ENCODE measurements at regions not wholly inside any gene's neighbourhood (a gene's known extent, or its start where the extent isn't known, plus 50 kb on each side); places are given as distances from the start of the nearest gene placed in this dataset.

GRCh38 chr1:87591492-87591891 is 262.8 kb downstream of the LMO4 start:
- no peaks in the 10 kb centered on the region for H3K36me3 ChIP-seq (ENCODE audit: control insufficient read depth in 2 of 2, extremely low read depth in 1 of 2, insufficient read depth in 1 of 2, low read length in 1 of 2)
- POLR2A ChIA-PET = no interaction called here
- no peak overlapping the region for H3K27ac ChIP-seq (ENCODE audit: low read length)
- H3K27me3 ChIP-seq (replicated peaks in 1 of 2; ENCODE audit: control insufficient read depth in 2 of 2, extremely low read depth in 1 of 2, insufficient read depth in 2 of 2, low read length in 1 of 2) = no peaks in the 10 kb centered on the region
- DNase-seq (no peak), ATAC-seq (replicated peaks in 1 of 4) (no peak)
- Mint-ChIP-seq H3K27me3 (peaks cover 0 to 3% of the 10 kb centered on the region in 2 donors), H3K9me3 (no peaks in the 10 kb centered on the region), H3K4me1 (no peaks in the 10 kb centered on the region), H3K36me3 (no peaks in the 10 kb centered on the region), H3K4me3 (no peak overlapping the region), H3K27ac (no peak overlapping the region)
- CTCF ChIA-PET = no interaction called here
- H3K9me3 ChIP-seq = no peaks in the 10 kb centered on the region
- no peaks in the 10 kb centered on the region for H3K4me1 ChIP-seq (ENCODE audit: control insufficient read depth in 1 of 2, extremely low read depth in 1 of 2, insufficient read depth in 2 of 2, low read length in 2 of 2)
- no peak overlapping the region for H3K4me3 ChIP-seq (ENCODE audit: control insufficient read depth in 1 of 2, extremely low read depth in 1 of 2, low read length in 1 of 2)
- 83% methylated on average over 2 of the region's 6 CpGs for WGBS (ENCODE audit: insufficient coverage)

- ATAC-seq (replicated peaks in 1 of 4) (no peak), DNase-seq (no peak)
- Mint-ChIP-seq H3K9me3 (no peaks in the 10 kb centered on the region), H3K27ac (no peak overlapping the region), H3K27me3 (peaks cover 0 to 3% of the 10 kb centered on the region in 2 donors), H3K4me3 (no peak overlapping the region), H3K4me1 (no peaks in the 10 kb centered on the region), H3K36me3 (no peaks in the 10 kb centered on the region)
- CTCF ChIA-PET = no interaction called here
- H3K4me1 ChIP-seq (ENCODE audit: control insufficient read depth in 1 of 2, extremely low read depth in 1 of 2, insufficient read depth in 2 of 2, low read length in 2 of 2) = no peaks in the 10 kb centered on the region
- no peak overlapping the region for H3K27ac ChIP-seq (ENCODE audit: low read length)
- H3K36me3 ChIP-seq (ENCODE audit: control insufficient read depth in 2 of 2, extremely low read depth in 1 of 2, insufficient read depth in 1 of 2, low read length in 1 of 2) = no peaks in the 10 kb centered on the region
- no CpG with 5 or more reads among the region's 2 CpGs for WGBS (ENCODE audit: insufficient coverage)
- no peaks in the 10 kb centered on the region for H3K9me3 ChIP-seq
- no peaks in the 10 kb centered on the region for H3K27me3 ChIP-seq (replicated peaks in 1 of 2; ENCODE audit: control insufficient read depth in 2 of 2, extremely low read depth in 1 of 2, insufficient read depth in 2 of 2, low read length in 1 of 2)
- no peak overlapping the region for H3K4me3 ChIP-seq (ENCODE audit: control insufficient read depth in 1 of 2, extremely low read depth in 1 of 2, low read length in 1 of 2)
- POLR2A ChIA-PET = no interaction called here
Measured at GRCh38 chr1:87592156-87592555, 263.5 kb downstream of the LMO4 start.

DNA sequence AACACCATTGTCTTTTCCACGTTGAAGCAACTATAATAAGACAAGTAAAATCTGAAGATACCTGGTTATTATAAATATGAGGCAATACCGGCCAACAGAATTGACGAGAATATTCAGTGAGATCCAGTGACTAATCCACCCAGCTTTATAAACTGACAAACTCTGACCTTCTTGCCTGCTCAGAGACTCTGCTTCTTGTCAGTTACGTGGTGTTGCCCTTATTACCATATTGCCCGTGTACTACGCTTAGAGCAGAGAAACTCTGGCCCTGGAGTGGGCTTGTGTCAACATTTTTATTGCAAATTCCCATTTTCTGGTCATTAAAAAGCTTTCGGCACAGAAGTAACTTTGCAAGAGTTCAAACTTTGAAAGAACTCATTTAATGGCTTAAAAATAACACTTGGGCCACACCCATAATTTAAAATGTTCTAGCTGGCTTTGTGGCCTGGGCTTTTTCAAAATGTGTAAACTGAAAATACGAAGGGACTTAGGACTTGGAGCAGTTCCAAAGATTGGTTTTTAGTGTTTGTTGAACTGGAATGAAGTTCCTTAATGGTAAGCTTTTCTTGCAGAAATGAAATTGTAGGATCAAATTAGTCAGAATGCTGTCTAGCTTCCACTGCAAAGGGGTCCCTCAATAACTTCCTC is 266.2 kb downstream of the LMO4 start:
- H3K9me3 Mint-ChIP-seq = no peaks in the 10 kb centered on the region
- Histone ChIP-seq H3K9me3 (no peaks in the 10 kb centered on the region), H3K4me3 (ENCODE audit: control insufficient read depth in 1 of 2, extremely low read depth in 1 of 2, low read length in 1 of 2) (no peak overlapping the region), H3K4me1 (ENCODE audit: control insufficient read depth in 1 of 2, extremely low read depth in 1 of 2, insufficient read depth in 2 of 2, low read length in 2 of 2) (no peaks in the 10 kb centered on the region), H3K36me3 (ENCODE audit: control insufficient read depth in 2 of 2, extremely low read depth in 1 of 2, insufficient read depth in 1 of 2, low read length in 1 of 2) (no peaks in the 10 kb centered on the region), H3K27ac (ENCODE audit: low read length) (no peak overlapping the region), H3K27me3 (replicated peaks in 1 of 2; ENCODE audit: control insufficient read depth in 2 of 2, extremely low read depth in 1 of 2, insufficient read depth in 2 of 2, low read length in 1 of 2) (no peaks in the 10 kb centered on the region)
- ATAC-seq (replicated peaks in 1 of 4) = no peak
- no peak overlapping the region for H3K27ac Mint-ChIP-seq
- DNase-seq = no peak
- WGBS (ENCODE audit: insufficient coverage) = 67% methylated on average over 3 of the region's 8 CpGs
- H3K4me1 Mint-ChIP-seq = no peaks in the 10 kb centered on the region
- no peak overlapping the region for H3K4me3 Mint-ChIP-seq
- ChIA-PET POLR2A (no interaction called here), CTCF (no interaction called here)
- no peaks in the 10 kb centered on the region for H3K36me3 Mint-ChIP-seq
- peaks cover 0 to 3% of the 10 kb centered on the region in 2 donors for H3K27me3 Mint-ChIP-seq

- H3K27ac Mint-ChIP-seq = no peak overlapping the region
- POLR2A ChIA-PET = no interaction called here
- H3K9me3 ChIP-seq = no peaks in the 10 kb centered on the region
- peaks cover 0 to 3% of the 10 kb centered on the region in 2 donors for H3K27me3 Mint-ChIP-seq
- no peaks in the 10 kb centered on the region for H3K4me1 Mint-ChIP-seq
- H3K9me3 Mint-ChIP-seq = no peaks in the 10 kb centered on the region
- H3K36me3 Mint-ChIP-seq = no peaks in the 10 kb centered on the region
- no peak overlapping the region for H3K4me3 Mint-ChIP-seq
- no peaks in the 10 kb centered on the region for H3K27me3 ChIP-seq (replicated peaks in 1 of 2; ENCODE audit: control insufficient read depth in 2 of 2, extremely low read depth in 1 of 2, insufficient read depth in 2 of 2, low read length in 1 of 2)
- WGBS (ENCODE audit: insufficient coverage) = 100% methylated on average over 1 of the region's 3 CpGs
- ATAC-seq (replicated peaks in 1 of 4) (no peak), DNase-seq (no peak)
- no peak overlapping the region for H3K27ac ChIP-seq (ENCODE audit: low read length)
- H3K4me1 ChIP-seq (ENCODE audit: control insufficient read depth in 1 of 2, extremely low read depth in 1 of 2, insufficient read depth in 2 of 2, low read length in 2 of 2) = no peaks in the 10 kb centered on the region
- H3K4me3 ChIP-seq (ENCODE audit: control insufficient read depth in 1 of 2, extremely low read depth in 1 of 2, low read length in 1 of 2) = no peak overlapping the region
- H3K36me3 ChIP-seq (ENCODE audit: control insufficient read depth in 2 of 2, extremely low read depth in 1 of 2, insufficient read depth in 1 of 2, low read length in 1 of 2) = no peaks in the 10 kb centered on the region
- CTCF ChIA-PET = no interaction called here
Measured at GRCh38 chr1:87595384-87595781, 266.7 kb downstream of the LMO4 start.

- 86% methylated on average over 1 of the region's 3 CpGs for WGBS (ENCODE audit: insufficient coverage)
- ChIA-PET CTCF (no interaction called here), POLR2A (no interaction called here)
- Mint-ChIP-seq H3K4me3 (no peak overlapping the region), H3K27ac (no peak overlapping the region), H3K4me1 (no peaks in the 10 kb centered on the region), H3K9me3 (no peaks in the 10 kb centered on the region), H3K27me3 (peaks cover 0 to 4% of the 10 kb centered on the region in 2 donors), H3K36me3 (no peaks in the 10 kb centered on the region)
- ATAC-seq (replicated peaks in 1 of 4) (no peak), DNase-seq (no peak)
- Histone ChIP-seq H3K4me3 (ENCODE audit: control insufficient read depth in 1 of 2, extremely low read depth in 1 of 2, low read length in 1 of 2) (no peak overlapping the region), H3K27me3 (replicated peaks in 1 of 2; ENCODE audit: control insufficient read depth in 2 of 2, extremely low read depth in 1 of 2, insufficient read depth in 2 of 2, low read length in 1 of 2) (no peaks in the 10 kb centered on the region), H3K9me3 (no peaks in the 10 kb centered on the region), H3K36me3 (ENCODE audit: control insufficient read depth in 2 of 2, extremely low read depth in 1 of 2, insufficient read depth in 1 of 2, low read length in 1 of 2) (no peaks in the 10 kb centered on the region), H3K4me1 (ENCODE audit: control insufficient read depth in 1 of 2, extremely low read depth in 1 of 2, insufficient read depth in 2 of 2, low read length in 2 of 2) (no peaks in the 10 kb centered on the region), H3K27ac (ENCODE audit: low read length) (no peak overlapping the region)
Measured at GRCh38 chr1:87598429-87598828, 269.7 kb downstream of the LMO4 start.

DNA sequence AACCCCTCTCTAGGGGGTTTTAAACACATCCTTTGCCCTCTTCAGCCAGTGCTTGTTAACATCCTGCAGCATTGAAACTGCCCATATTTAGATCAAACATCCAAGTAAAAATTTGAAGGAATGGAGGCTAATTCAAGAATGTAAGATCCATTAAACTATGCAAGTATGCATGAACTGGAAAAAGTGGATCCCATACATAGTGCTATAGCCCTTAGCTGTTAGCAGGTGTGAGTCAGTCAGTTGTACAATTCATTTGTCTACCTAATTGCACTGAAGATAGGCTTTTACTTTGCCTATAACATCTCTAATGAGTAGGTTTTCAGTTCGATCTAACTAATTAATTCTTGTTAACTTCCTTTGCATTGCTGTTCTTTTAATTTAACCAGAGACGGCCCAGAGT is 270.9 kb downstream of the LMO4 start:
- peaks cover 0 to 3% (median 0%) of the 10 kb centered on the region in 3 donors for H3K9me3 Mint-ChIP-seq
- ChIA-PET POLR2A (no interaction called here), CTCF (no interaction called here)
- Histone ChIP-seq H3K27me3 (replicated peaks in 1 of 2; ENCODE audit: control insufficient read depth in 2 of 2, extremely low read depth in 1 of 2, insufficient read depth in 2 of 2, low read length in 1 of 2) (no peaks in the 10 kb centered on the region), H3K27ac (ENCODE audit: low read length) (no peak overlapping the region), H3K9me3 (no peaks in the 10 kb centered on the region), H3K4me1 (ENCODE audit: control insufficient read depth in 1 of 2, extremely low read depth in 1 of 2, insufficient read depth in 2 of 2, low read length in 2 of 2) (no peaks in the 10 kb centered on the region), H3K36me3 (ENCODE audit: control insufficient read depth in 2 of 2, extremely low read depth in 1 of 2, insufficient read depth in 1 of 2, low read length in 1 of 2) (no peaks in the 10 kb centered on the region), H3K4me3 (ENCODE audit: control insufficient read depth in 1 of 2, extremely low read depth in 1 of 2, low read length in 1 of 2) (no peak overlapping the region)
- no peak for DNase-seq
- H3K4me3 Mint-ChIP-seq = no peak overlapping the region
- no peak overlapping the region for H3K27ac Mint-ChIP-seq
- no peaks in the 10 kb centered on the region for H3K4me1 Mint-ChIP-seq
- H3K27me3 Mint-ChIP-seq = peaks cover 4 to 7% of the 10 kb centered on the region in 2 donors
- no peaks in the 10 kb centered on the region for H3K36me3 Mint-ChIP-seq
- 83% methylated on average over 1 of the region's 2 CpGs for WGBS (ENCODE audit: insufficient coverage)
- ATAC-seq (replicated peaks in 1 of 4) = no peak
